Sigmoid colon (tissue), 4 donors: ENCODE measurements at regions not wholly inside any gene's neighbourhood (a gene's known extent, or its start where the extent isn't known, plus 50 kb on each side); places are given as distances from the start of the nearest gene placed in this dataset.

Experiments used
- CTCF ChIP-seq, 4 experiments: fragments of 450-650 bp in 3 of 4; fragments of 200-600 bp in 1 of 4; IDR thresholded peaks; one replicate each; pipeline ENCODE4 v1.5.1; 2016 to 2019; ENCODE audit warnings: antibody characterized with exemption in 4 of 4, mild to moderate bottlenecking in 3 of 4, moderate library complexity in 2 of 4
- POLR2A ChIP-seq, 2 donors: fragments of 450-650 bp; IDR thresholded peaks; one replicate each; pipeline ENCODE4 v1.6.1; 2016; ENCODE audit warnings: antibody characterized with exemption in 2 of 2, mild to moderate bottlenecking in 2 of 2, moderate library complexity in 2 of 2
- POLR2AphosphoS5 ChIP-seq, 4 donors: sonication (generic); formaldehyde crosslinking; IDR thresholded peaks; one replicate each; pipeline ENCODE4 v1.6.1; 2017; ENCODE audit warnings: antibody characterized with exemption in 4 of 4

- TF ChIP-seq CTCF (IDR thresholded peaks at IDR 0.05) = no peak
- TF ChIP-seq POLR2AphosphoS5 (IDR thresholded peaks at IDR 0.05) = no peak
- TF ChIP-seq POLR2A (IDR thresholded peaks at IDR 0.05) = no peak
Measured at GRCh38 chr3:187828579-187829452, 83.5 kb upstream of the BCL6 start.
